Superior temporal gyrus (tissue), 1 donor: ENCODE measurements at regions not wholly inside any gene's neighbourhood (a gene's known extent, or its start where the extent isn't known, plus 50 kb on each side); places are given as distances from the start of the nearest gene placed in this dataset.

Source experiments
- DNase-seq: peaks from one replicate; pipeline ENCODE4 v3.0.0-alpha.2; 2016; ENCODE audit errors: extremely low spot score

GRCh38 chr5:135628771-135629563, 50.2 kb upstream of the CXCL14 start:
- no peak for DNase-seq
